HG02571 (cell line): ENCODE measurements at regions not wholly inside any gene's neighbourhood (a gene's known extent, or its start where the extent isn't known, plus 50 kb on each side); places are given as distances from the start of the nearest gene placed in this dataset.
"Not testable (repeated sequence)": the region's sequence is repeated elsewhere in the genome, so short reads cannot be mapped to it uniquely, and the experiment has no call there.

Source experiments
- ATAC-seq: cut with Tn5 transposase; IDR thresholded peaks from one replicate; pipeline ENCODE4 v1.9.1; 2021; ENCODE audit warnings: mild to moderate bottlenecking, moderate library complexity; ENCODE audit not compliant: unreplicated experiment

- no peak for ATAC-seq
Observed at GRCh38 chr5:15344954-15345353, 155.0 kb upstream of the FBXL7 start.

- ATAC-seq: no peak
Observed at GRCh38 chr5:15338546-15338945, 161.4 kb upstream of the FBXL7 start.

- ATAC-seq: no peak
Observed at GRCh38 chr5:15334551-15335266, 165.3 kb upstream of the FBXL7 start.

- no peak for ATAC-seq
Observed at GRCh38 chr5:15333091-15333490, 166.9 kb upstream of the FBXL7 start.

GRCh38 chr5:15326932-15327331 lies 173.0 kb upstream of the FBXL7 start:
- ATAC-seq: no peak

- ATAC-seq: no peak
Observed at GRCh38 chr5:15326471-15326870, 173.5 kb upstream of the FBXL7 start.

- no peak for ATAC-seq
Observed at GRCh38 chr5:15322421-15322820, 177.6 kb upstream of the FBXL7 start.

- ATAC-seq: no peak
Observed at GRCh38 chr5:15321776-15322175, 178.2 kb upstream of the FBXL7 start.

- no peak for ATAC-seq
Observed at GRCh38 chr5:15320871-15321270, 179.1 kb upstream of the FBXL7 start.

- ATAC-seq: no peak
Observed at GRCh38 chr5:15304914-15305834, 194.8 kb upstream of the FBXL7 start.

- no peak for ATAC-seq
Observed at GRCh38 chr5:15304066-15304731, 195.8 kb upstream of the FBXL7 start.

- ATAC-seq: no peak
Observed at GRCh38 chr5:15300141-15300540, 199.8 kb upstream of the FBXL7 start.

GRCh38 chr5:15290953-15291352 lies 209.0 kb upstream of the FBXL7 start:
- ATAC-seq: no peak

GRCh38 chr5:15286650-15287049 lies 213.3 kb upstream of the FBXL7 start:
- ATAC-seq: no peak

- no peak for ATAC-seq
Observed at GRCh38 chr5:15285901-15286583, 213.9 kb upstream of the FBXL7 start.

GRCh38 chr5:15284706-15285105 lies 215.3 kb upstream of the FBXL7 start:
- no peak for ATAC-seq

- no peak for ATAC-seq
Observed at GRCh38 chr5:15283076-15283475, 216.9 kb upstream of the FBXL7 start.

GRCh38 chr5:15282611-15283010 lies 217.4 kb upstream of the FBXL7 start:
- ATAC-seq: no peak

- not testable (repeated sequence) for ATAC-seq
Observed at GRCh38 chr5:15271596-15271995, 228.4 kb upstream of the FBXL7 start.

GRCh38 chr5:15267966-15268365 lies 232.0 kb upstream of the FBXL7 start:
- ATAC-seq: no peak

GRCh38 chr5:15266841-15267240 lies 233.1 kb upstream of the FBXL7 start:
- ATAC-seq: no peak
